Small intestine (tissue), 7 donors: ENCODE measurements at regions not wholly inside any gene's neighbourhood (a gene's known extent, or its start where the extent isn't known, plus 50 kb on each side); places are given as distances from the start of the nearest gene placed in this dataset.

ENCODE experiments used
- DNase-seq, 2 donors: peaks; one replicate each; pipeline versions ENCODE4 v3.0.0 to v3.0.0-alpha.2; 2013
- FAIRE-seq: peaks from 2 replicates; lab custom pipeline; 2012; peaks lifted over from hg19 to GRCh38; lab: Jason Lieb, UNC
- H3K27ac ChIP-seq, 3 donors: one replicate each; pipeline ENCODE4 v1.5.1; 2013; ENCODE audit warnings: low read length in 2 of 3, mild to moderate bottlenecking in 2 of 3, control low read depth in 1 of 3, inconsistent platforms in 1 of 3, low read depth in 1 of 3, moderate library complexity in 1 of 3
- H3K27me3 ChIP-seq, 3 donors: one replicate each; pipeline ENCODE4 v1.6.1; 2013; ENCODE audit warnings: low read length in 3 of 3, inconsistent platforms in 1 of 3; ENCODE audit not compliant: control insufficient read depth in 3 of 3, insufficient read depth in 3 of 3
- H3K36me3 ChIP-seq, 3 donors: one replicate each; pipeline ENCODE4 v1.6.1; 2013; ENCODE audit warnings: low read length in 3 of 3, inconsistent platforms in 1 of 3, low read depth in 1 of 3, mild to moderate bottlenecking in 1 of 3, moderate library complexity in 1 of 3; ENCODE audit not compliant: control insufficient read depth in 3 of 3, insufficient read depth in 2 of 3
- H3K4me1 ChIP-seq, 3 donors: one replicate each; pipeline ENCODE4 v1.6.1; 2013; ENCODE audit warnings: low read length in 2 of 3, inconsistent platforms in 1 of 3, low read depth in 1 of 3, mild to moderate bottlenecking in 1 of 3, moderate library complexity in 1 of 3; ENCODE audit not compliant: control insufficient read depth in 3 of 3, insufficient read depth in 2 of 3
- H3K4me3 ChIP-seq, 3 donors: one replicate each; pipeline ENCODE4 v1.5.1; 2013; ENCODE audit warnings: low read length in 3 of 3, control low read depth in 1 of 3, inconsistent platforms in 1 of 3, low read depth in 1 of 3, mild to moderate bottlenecking in 1 of 3, moderate library complexity in 1 of 3
- H3K9me3 ChIP-seq, 2 donors: one replicate each; pipeline ENCODE4 v1.6.1; 2013; ENCODE audit warnings: low read depth in 1 of 2, low read length in 1 of 2; ENCODE audit not compliant: control insufficient read depth in 2 of 2, insufficient read depth in 1 of 2
- WGBS, 3 donors: extraction: QIAGEN DNeasy Blood & Tissue Kit; methylation state at CpG; one replicate each; pipeline ENCODE4 v1.1.7; 2013; 5-methylcytosine and 5-hydroxymethylcytosine counted together
- donor health status: healthy with polysubstance abuse.
- donor health status: control.
- donor health status: control.
- donor health status: Bipolar disorder and iron deficiency.
- donor health status: healthy.

DNA sequence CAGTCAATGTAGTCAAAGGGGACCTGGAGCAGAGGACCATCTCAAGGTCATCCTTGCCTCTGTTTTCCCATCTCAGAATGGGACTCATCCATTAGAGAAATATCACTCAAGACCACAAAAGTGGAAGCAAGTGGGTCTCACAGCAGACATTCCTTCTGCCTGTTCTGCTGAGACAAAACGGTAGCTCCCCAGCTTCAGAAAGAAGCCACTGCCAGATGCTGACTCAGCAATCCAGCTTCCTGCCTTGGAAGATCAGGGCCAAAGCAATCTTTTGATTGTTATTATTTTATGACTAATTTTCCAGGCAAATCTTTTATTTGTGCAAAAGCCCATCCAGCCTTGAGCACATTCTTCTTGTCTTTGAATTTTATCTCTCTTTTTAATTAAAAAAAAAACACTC is 86.8 kb downstream of the CCT6B start:
- Histone ChIP-seq H3K36me3 (no peaks in the 10 kb centered on the region), H3K4me3 (no peak overlapping the region), H3K27me3 (no peaks in the 10 kb centered on the region), H3K4me1 (no peaks in the 10 kb centered on the region), H3K9me3 (no peaks in the 10 kb centered on the region), H3K27ac (no peak overlapping the region)
- FAIRE-seq = no peak
- WGBS, 3 donors = 22 to 45% (median 39%) methylated on average over 1 of the region's 1 CpG
- no peak for DNase-seq

DNA sequence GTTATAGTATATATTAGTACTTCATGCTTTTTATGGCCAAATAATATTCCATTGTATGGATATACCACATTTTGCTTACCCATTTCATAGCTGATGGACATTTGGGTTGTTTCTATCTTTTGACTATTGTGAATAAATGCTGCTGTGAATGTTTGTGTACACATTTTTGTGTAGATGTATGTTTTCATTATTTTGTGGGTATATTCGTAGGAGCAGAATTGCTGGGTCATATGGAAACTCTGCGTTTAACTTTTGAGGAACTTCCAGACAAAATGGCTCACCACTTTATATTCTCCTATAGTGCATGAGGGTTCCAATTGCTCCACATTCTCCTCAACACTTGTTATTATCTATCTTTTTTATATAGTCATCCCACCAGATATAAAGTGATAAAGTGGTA is 88.6 kb downstream of the CCT6B start:
- WGBS, 3 donors = 91 to 93% (median 92%) methylated on average over 2 of the region's 2 CpGs
- FAIRE-seq = no peak

DNA sequence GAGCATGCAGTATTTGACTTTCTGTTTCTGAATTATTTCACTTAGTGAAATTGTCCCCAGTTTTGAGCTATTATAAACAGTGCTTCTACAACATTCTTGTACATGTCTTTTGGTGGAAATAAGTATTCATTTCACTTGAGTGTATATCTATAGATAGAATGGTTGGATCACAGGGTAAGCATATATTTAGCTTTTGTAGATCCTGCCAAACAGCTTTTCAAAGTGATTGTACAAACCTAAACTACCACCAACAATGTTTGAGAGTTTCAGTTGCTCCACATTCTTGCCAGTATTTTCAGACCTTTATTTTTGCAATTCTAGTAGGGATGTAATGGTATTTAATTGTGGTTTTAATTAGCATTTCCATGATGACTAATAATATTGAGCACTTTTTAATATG is 91.6 kb downstream of the CCT6B start:
- DNase-seq = no peak
- no peaks in the 10 kb centered on the region for H3K9me3 ChIP-seq
- no peaks in the 10 kb centered on the region for H3K36me3 ChIP-seq
- H3K4me1 ChIP-seq = no peaks in the 10 kb centered on the region
- no peak overlapping the region for H3K4me3 ChIP-seq
- no peak for FAIRE-seq
- no peak overlapping the region for H3K27ac ChIP-seq
- peaks cover 0 to 5% (median 2%) of the 10 kb centered on the region in 3 donors for H3K27me3 ChIP-seq

More for the DNA sequence above, 88.6 kb downstream of the CCT6B start:
- no peaks in the 10 kb centered on the region for H3K4me1 ChIP-seq
- no peak for DNase-seq
- no peaks in the 10 kb centered on the region for H3K36me3 ChIP-seq
- no peaks in the 10 kb centered on the region for H3K27me3 ChIP-seq
- H3K9me3 ChIP-seq = no peaks in the 10 kb centered on the region
- H3K4me3 ChIP-seq = no peak overlapping the region
- no peak overlapping the region for H3K27ac ChIP-seq

DNA sequence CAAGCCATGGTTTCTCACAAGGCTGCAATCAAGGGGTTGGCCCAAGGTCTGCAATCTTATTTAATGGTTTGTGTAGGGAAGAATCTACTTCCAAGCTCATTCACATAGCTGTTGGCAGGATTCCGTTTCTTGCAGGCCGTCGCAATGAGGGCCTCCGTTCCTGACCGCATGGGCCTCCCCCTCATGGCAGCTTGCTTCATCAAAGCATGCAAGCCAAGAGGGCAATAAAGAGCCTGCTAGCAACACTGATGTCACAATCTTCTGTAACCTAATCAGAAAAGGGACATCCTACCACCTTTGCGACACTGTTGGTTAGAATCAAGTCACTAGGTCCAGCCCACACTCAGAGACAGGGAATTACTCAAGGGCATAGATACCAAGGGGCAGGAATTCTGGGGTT is 95.5 kb downstream of the CCT6B start:
- Histone ChIP-seq H3K4me1 (no peaks in the 10 kb centered on the region), H3K9me3 (no peaks in the 10 kb centered on the region), H3K36me3 (no peaks in the 10 kb centered on the region), H3K27me3 (peaks cover 0 to 5% (median 2%) of the 10 kb centered on the region in 3 donors), H3K4me3 (no peak overlapping the region), H3K27ac (no peak overlapping the region)
- 82 to 95% (median 90%) methylated on average over 6 of the region's 6 CpGs for WGBS, 3 donors
- no peak for DNase-seq
- FAIRE-seq = no peak

DNA sequence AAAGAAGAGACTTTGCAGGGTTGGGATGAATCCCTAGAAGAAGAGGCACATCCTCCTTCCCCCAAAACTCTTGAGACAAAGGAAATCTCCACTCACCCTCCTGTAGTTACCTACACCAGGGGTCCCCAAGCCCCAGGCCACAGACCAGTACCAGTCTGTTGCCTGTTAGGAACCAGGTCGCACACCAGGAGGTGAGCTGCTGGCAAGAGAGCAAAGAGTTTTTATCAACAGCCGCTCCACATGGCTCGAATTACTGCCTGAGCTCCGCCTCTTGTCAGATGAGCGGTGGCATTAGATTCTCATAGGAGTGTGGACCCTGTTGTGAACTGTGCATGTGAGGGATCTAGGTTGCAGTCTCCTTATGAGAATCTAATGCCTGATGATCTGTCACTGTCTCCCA is 98.9 kb downstream of the CCT6B start:
- 23 to 62% (median 42%) methylated on average over 5 of the region's 5 CpGs for WGBS, 3 donors
- FAIRE-seq (no peak), DNase-seq (no peak)
- H3K27ac ChIP-seq = no peak overlapping the region
- H3K9me3 ChIP-seq = no peaks in the 10 kb centered on the region
- peaks cover 0 to 5% (median 2%) of the 10 kb centered on the region in 3 donors for H3K27me3 ChIP-seq
- H3K4me1 ChIP-seq = no peaks in the 10 kb centered on the region
- no peak overlapping the region for H3K4me3 ChIP-seq
- no peaks in the 10 kb centered on the region for H3K36me3 ChIP-seq

DNA sequence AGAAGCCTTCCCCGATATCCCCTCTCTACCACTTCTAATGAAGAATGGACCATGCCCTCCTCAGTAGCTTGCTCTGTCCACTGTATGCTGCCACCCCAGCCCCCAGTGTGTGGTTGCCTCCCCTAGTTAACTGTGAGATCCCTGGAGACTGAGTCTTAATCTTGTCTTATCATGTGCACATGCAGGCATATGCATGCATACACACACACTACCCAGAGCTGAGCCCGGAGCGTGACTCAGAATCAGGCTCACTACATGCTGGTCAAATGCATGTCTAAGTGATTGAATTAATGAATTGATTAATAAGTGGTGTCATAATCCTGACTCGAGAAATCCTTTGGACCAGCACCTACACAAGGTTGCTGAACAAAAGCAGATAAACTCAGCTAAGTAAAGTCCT is 99.4 kb downstream of the CCT6B start:
- Histone ChIP-seq H3K27me3 (peaks cover 0 to 5% (median 2%) of the 10 kb centered on the region in 3 donors), H3K9me3 (no peaks in the 10 kb centered on the region), H3K36me3 (no peaks in the 10 kb centered on the region), H3K4me1 (no peaks in the 10 kb centered on the region), H3K4me3 (no peak overlapping the region), H3K27ac (no peak overlapping the region)
- 89 to 91% (median 90%) methylated on average over 4 of the region's 4 CpGs for whole genome bisulfite sequencing, 3 donors
- DNase-seq (no peak), FAIRE-seq (no peak)

DNA sequence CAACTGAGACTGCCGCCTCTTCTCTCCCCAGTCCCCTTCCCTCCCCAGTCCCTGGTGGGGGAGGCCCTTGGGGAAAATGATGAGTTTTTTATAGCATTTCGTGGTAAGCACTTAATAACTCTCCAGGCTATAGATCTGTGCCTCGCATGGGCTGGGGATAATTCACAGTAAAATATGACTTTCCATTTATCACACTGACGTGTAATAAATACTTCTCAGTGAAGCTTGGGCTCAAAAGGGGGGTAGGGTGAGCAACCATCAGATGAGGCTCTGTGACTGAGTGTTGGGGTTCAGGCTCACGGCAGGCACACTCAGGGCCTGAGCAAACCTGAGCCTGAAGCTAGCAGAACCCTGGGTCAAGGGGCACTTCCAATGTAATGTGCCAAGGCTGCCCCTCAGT is 101.6 kb downstream of the CCT6B start:
- no peak overlapping the region for H3K4me3 ChIP-seq
- H3K4me1 ChIP-seq = no peaks in the 10 kb centered on the region
- no peaks in the 10 kb centered on the region for H3K36me3 ChIP-seq
- no peaks in the 10 kb centered on the region for H3K9me3 ChIP-seq
- H3K27me3 ChIP-seq = no peaks in the 10 kb centered on the region
- 51 to 54% (median 52%) methylated on average over 5 of the region's 5 CpGs for WGBS, 3 donors
- DNase-seq = no peak
- no peak overlapping the region for H3K27ac ChIP-seq
- FAIRE-seq = no peak

DNA sequence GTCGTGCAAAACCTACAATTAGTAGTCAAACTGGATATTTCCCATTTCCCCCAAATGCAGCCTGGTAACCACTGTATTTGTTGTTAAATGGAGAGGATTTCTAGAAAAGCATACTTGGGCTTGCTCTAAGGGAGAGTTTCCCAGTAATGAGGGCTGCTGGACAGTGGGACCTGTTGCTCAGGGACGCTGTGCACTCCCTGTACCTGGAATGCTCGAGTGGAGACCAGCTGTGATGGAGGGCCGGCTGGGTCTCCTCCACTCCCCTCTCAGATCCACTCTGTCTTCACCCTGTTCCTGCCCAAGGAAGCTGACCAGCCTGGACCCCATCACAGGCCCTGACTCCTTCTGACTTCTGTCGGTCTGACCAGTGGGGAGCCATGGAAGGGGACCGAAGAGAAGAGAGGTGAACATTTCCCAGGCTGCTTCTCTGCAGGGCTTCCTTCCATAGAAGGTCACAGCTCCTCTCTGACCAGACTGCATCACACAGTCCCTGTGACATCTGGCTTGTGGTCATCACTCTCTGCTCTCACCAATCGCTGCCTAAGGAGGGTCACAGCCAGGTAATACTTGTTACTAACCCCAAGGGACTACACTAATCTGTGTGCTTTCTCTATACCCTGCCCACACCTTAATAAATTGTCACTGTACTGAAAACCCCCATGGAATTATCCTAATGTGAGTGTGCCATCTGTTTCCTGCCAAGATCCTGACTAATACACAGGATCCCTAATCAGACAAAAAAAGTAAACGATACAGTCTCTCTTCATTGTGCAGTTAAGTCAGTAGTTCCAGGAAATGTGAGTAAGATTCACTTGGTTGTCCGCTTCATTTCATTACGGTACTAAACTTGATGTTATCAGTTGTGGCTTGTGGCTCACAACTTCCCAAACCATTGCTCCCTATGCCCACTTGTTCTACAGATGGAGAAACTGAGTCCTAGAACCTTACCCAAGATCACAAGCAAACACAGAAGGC is 102.4 kb downstream of the CCT6B start:
- no peak overlapping the region for H3K27ac ChIP-seq
- no peak overlapping the region for H3K4me3 ChIP-seq
- no peak for DNase-seq
- no peaks in the 10 kb centered on the region for H3K9me3 ChIP-seq
- no peaks in the 10 kb centered on the region for H3K27me3 ChIP-seq
- no peak for FAIRE-seq
- no peaks in the 10 kb centered on the region for H3K36me3 ChIP-seq
- WGBS, 3 donors = 54 to 60% (median 58%) methylated on average over 10 of the region's 10 CpGs
- H3K4me1 ChIP-seq = no peaks in the 10 kb centered on the region
